ENCODE measurements at regions not wholly inside any gene's neighbourhood (a gene's known extent, or its start where the extent isn't known, plus 50 kb on each side); places are given as distances from the start of the nearest gene placed in this dataset.

DNA sequence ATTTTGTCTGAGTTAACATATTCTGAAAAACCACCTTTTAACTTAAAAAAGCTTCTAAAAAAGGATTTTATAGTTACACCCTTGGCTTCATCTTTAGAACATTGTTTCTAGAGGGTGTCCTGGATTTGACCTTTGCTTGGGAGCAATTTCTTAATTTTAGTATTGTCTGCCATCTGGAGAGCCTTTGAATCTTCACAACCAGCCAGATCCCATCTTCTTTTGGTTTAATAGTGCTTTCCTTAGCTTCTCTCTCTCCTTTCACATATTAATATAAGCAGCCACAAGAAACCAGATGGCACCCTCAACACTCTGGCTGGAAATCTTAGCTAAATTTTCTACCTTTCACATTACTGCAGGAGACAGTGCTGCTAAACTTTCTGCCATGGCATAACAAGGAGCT, 76.5 kb upstream of the TSPAN2 start (continued):
- TF ChIP-seq, protein P1, sequence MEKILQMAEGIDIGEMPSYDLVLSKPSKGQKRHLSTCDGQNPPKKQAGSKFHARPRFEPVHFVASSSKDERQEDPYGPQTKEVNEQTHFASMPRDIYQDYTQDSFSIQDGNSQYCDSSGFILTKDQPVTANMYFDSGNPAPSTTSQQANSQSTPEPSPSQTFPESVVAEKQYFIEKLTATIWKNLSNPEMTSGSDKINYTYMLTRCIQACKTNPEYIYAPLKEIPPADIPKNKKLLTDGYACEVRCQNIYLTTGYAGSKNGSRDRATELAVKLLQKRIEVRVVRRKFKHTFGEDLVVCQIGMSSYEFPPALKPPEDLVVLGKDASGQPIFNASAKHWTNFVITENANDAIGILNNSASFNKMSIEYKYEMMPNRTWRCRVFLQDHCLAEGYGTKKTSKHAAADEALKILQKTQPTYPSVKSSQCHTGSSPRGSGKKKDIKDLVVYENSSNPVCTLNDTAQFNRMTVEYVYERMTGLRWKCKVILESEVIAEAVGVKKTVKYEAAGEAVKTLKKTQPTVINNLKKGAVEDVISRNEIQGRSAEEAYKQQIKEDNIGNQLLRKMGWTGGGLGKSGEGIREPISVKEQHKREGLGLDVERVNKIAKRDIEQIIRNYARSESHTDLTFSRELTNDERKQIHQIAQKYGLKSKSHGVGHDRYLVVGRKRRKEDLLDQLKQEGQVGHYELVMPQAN (conservative IDR thresholded peaks at IDR 0.05), result no peak
- TF ChIP-seq IKZF2 (IDR thresholded peaks at IDR 0.05) (no peak), LARP7 (IDR thresholded peaks at IDR 0.05) (no peak), NR2F1 (conservative IDR thresholded peaks at IDR 0.05) (no peak), ZSCAN29 (IDR thresholded peaks at IDR 0.05) (no peak), BHLHE40 (IDR thresholded peaks at IDR 0.05; ENCODE audit: borderline replicate concordance in 1 of 2, low read depth in 2 of 2, low read length in 1 of 2) (no peak), TCF12 (IDR thresholded peaks at IDR 0.05; ENCODE audit: low read depth, low read length) (no peak), MYC (IDR thresholded peaks at IDR 0.05; ENCODE audit: insufficient read depth, insufficient read length, insufficient replicate concordance, low read length, severe bottlenecking) (no peak), MEF2B (IDR thresholded peaks at IDR 0.05; ENCODE audit: partially characterized antibody, poor library complexity, severe bottlenecking) (no peak), TCF7 (IDR thresholded peaks at IDR 0.05; ENCODE audit: borderline replicate concordance) (no peak)
- TF ChIP-seq, protein P2, sequence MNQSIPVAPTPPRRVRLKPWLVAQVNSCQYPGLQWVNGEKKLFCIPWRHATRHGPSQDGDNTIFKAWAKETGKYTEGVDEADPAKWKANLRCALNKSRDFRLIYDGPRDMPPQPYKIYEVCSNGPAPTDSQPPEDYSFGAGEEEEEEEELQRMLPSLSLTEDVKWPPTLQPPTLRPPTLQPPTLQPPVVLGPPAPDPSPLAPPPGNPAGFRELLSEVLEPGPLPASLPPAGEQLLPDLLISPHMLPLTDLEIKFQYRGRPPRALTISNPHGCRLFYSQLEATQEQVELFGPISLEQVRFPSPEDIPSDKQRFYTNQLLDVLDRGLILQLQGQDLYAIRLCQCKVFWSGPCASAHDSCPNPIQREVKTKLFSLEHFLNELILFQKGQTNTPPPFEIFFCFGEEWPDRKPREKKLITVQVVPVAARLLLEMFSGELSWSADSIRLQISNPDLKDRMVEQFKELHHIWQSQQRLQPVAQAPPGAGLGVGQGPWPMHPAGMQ (IDR thresholded peaks at IDR 0.05; ENCODE audit: borderline replicate concordance), result no peak
- TF ChIP-seq, protein P3, sequence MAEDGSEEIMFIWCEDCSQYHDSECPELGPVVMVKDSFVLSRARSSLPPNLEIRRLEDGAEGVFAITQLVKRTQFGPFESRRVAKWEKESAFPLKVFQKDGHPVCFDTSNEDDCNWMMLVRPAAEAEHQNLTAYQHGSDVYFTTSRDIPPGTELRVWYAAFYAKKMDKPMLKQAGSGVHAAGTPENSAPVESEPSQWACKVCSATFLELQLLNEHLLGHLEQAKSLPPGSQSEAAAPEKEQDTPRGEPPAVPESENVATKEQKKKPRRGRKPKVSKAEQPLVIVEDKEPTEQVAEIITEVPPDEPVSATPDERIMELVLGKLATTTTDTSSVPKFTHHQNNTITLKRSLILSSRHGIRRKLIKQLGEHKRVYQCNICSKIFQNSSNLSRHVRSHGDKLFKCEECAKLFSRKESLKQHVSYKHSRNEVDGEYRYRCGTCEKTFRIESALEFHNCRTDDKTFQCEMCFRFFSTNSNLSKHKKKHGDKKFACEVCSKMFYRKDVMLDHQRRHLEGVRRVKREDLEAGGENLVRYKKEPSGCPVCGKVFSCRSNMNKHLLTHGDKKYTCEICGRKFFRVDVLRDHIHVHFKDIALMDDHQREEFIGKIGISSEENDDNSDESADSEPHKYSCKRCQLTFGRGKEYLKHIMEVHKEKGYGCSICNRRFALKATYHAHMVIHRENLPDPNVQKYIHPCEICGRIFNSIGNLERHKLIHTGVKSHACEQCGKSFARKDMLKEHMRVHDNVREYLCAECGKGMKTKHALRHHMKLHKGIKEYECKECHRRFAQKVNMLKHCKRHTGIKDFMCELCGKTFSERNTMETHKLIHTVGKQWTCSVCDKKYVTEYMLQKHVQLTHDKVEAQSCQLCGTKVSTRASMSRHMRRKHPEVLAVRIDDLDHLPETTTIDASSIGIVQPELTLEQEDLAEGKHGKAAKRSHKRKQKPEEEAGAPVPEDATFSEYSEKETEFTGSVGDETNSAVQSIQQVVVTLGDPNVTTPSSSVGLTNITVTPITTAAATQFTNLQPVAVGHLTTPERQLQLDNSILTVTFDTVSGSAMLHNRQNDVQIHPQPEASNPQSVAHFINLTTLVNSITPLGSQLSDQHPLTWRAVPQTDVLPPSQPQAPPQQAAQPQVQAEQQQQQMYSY (CRISPR knock-in tag; IDR thresholded peaks at IDR 0.05), result no peak

Data from GM12878 (cell line).